ENCODE measurements at regions not wholly inside any gene's neighbourhood (a gene's known extent, or its start where the extent isn't known, plus 50 kb on each side); places are given as distances from the start of the nearest gene placed in this dataset.

GRCh38 chr1:191702124-191702523 is 456.1 kb upstream of the RGS18 start (continued):
- TF ChIP-seq TRIM25 (IDR thresholded peaks at IDR 0.05; ENCODE audit: borderline replicate concordance) (no peak), TOE1 (IDR thresholded peaks at IDR 0.05; ENCODE audit: borderline replicate concordance) (no peak), TOE1 (CRISPR knock-in tag; IDR thresholded peaks at IDR 0.05; ENCODE audit: borderline replicate concordance, low read depth) (no peak), STAT5B (CRISPR knock-in tag; IDR thresholded peaks at IDR 0.05) (no peak), MAFK (IDR thresholded peaks at IDR 0.05; ENCODE audit: low read length) (peak; percentile 63; the same call in 1 of the 2 replicates), HNRNPUL1 (IDR thresholded peaks at IDR 0.05; ENCODE audit: low read length) (no peak), NFRKB (IDR thresholded peaks at IDR 0.05; ENCODE audit: low read depth) (no peak), ZBTB34 (CRISPR knock-in tag; IDR thresholded peaks at IDR 0.05) (no peak), DNMT1 (IDR thresholded peaks at IDR 0.05) (no peak)

GRCh38 chr1:191707288-191707687 is 451.0 kb upstream of the RGS18 start:
- intact Hi-C loops (cut with micrococcal nuclease) (no loop called here), in situ Hi-C loops (cut with MboI) (no loop called here)
- Histone ChIP-seq H3K27ac (ENCODE audit: extremely low read depth, low read depth, low read length) (no peak overlapping the region), H3K9ac (ENCODE audit: insufficient read depth in 1 of 2, low read depth in 2 of 2, low read length in 2 of 2) (no peak overlapping the region), H3K4me1 (replicated peaks in 1 of 2; ENCODE audit: control insufficient read depth in 2 of 2, insufficient read depth in 2 of 2, low read length in 2 of 2) (no peaks in the 10 kb centered on the region), H3K4me3 (no peak overlapping the region), H3K4me2 (ENCODE audit: insufficient read depth, low read length) (no peak overlapping the region), H2AFZ (ENCODE audit: low read depth, low read length) (no peak overlapping the region), H3K36me3 (ENCODE audit: control insufficient read depth, insufficient read depth, low read length) (no peaks in the 10 kb centered on the region), H3K27me3 (ENCODE audit: control insufficient read depth in 2 of 2, insufficient read depth in 2 of 2, low read length in 2 of 2) (no peaks in the 10 kb centered on the region), H3K9me1 (ENCODE audit: control insufficient read depth, insufficient read depth, low read length) (no peaks in the 10 kb centered on the region), H3K9me3 (replicated peaks; ENCODE audit: control insufficient read depth, insufficient read depth, low read depth, low read length) (no peaks in the 10 kb centered on the region), H4K20me1 (replicated peaks; ENCODE audit: control insufficient read depth, insufficient read depth, low read length) (no peaks in the 10 kb centered on the region), H3K79me2 (ENCODE audit: control insufficient read depth, insufficient read depth, low read length) (no peaks in the 10 kb centered on the region)
- 10% methylated on average over 1 of the region's 2 CpGs for WGBS (ENCODE audit: insufficient coverage, low coverage, missing lambda C conversion rate)
- ChIA-PET CTCF (ENCODE audit: low intra/inter-chr PET ratio) (no interaction called here), POLR2A (interaction anchor here (0.6 kb wide), 1 partner anchor 58 kb away, joined by 4 read pairs; no protein-coding TSS in a partner anchor)
- TF ChIP-seq KDM4B (IDR thresholded peaks at IDR 0.05; ENCODE audit: borderline replicate concordance in 2 of 2, low read depth in 1 of 2) (no peak), MAZ (CRISPR knock-in tag; conservative IDR thresholded peaks at IDR 0.05 in 1 of 2, IDR thresholded peaks at IDR 0.05 in 1 of 2) (no peak), ZNF133 (CRISPR knock-in tag; IDR thresholded peaks at IDR 0.05) (no peak), MIER1 (IDR thresholded peaks at IDR 0.05; ENCODE audit: low read depth) (no peak), CCNT2 (IDR thresholded peaks at IDR 0.05; ENCODE audit: borderline replicate concordance, extremely low read depth, insufficient read length, low read depth, low read length) (no peak), RBM39 (optimal IDR thresholded peaks at IDR 0.05; ENCODE audit: low read depth, low read length) (no peak), ZNF121 (CRISPR knock-in tag; conservative IDR thresholded peaks at IDR 0.05) (no peak)
- FAIRE-seq, result no peak
- no peak for DNase-seq (ENCODE audit: extremely low read depth in 1 of 4, low spot score in 3 of 4)
- no TSS peak for BruUV-seq (replicated peaks)
- ATAC-seq, result no peak
